PC-3 (cell line): ENCODE measurements at regions not wholly inside any gene's neighbourhood (a gene's known extent, or its start where the extent isn't known, plus 50 kb on each side); places are given as distances from the start of the nearest gene placed in this dataset.

Source experiments
- ATAC-seq: fragments of 200-7000 bp; cut with Tn5 transposase; 2 replicates; pipeline ENCODE4 v1.9.1; 2020; ENCODE audit warnings: mild to moderate bottlenecking, moderate library complexity
- BruUV-seq: library from RNA; stranded (reverse); fragments of 400-500 nt; replicated peaks from 2 replicates; lab custom pipeline; 2021; lab: Mats Ljungman, UMichigan
- CTCF ChIA-PET: fragments of 300-600 bp; sonication (Branson Sonifier 250); formaldehyde crosslinking; loops from one replicate; lab custom pipeline; 2022; ENCODE audit warnings: antibody characterized with exemption; lab: Charles Lee
- POLR2A ChIA-PET: fragments of 300-600 bp; sonication (Branson Sonifier 250); formaldehyde crosslinking; loops from one replicate; lab custom pipeline; 2022; ENCODE audit warnings: antibody characterized with exemption; ENCODE audit not compliant: unreplicated experiment; lab: Charles Lee
- DNase-seq: peaks from one replicate; pipeline ENCODE4 v3.0.0-alpha.2; 2015
- H2AFZ ChIP-seq: fragments of 300-600 bp; sonication (generic); 2 replicates; pipeline ENCODE4 v1.6.0; 2016; ENCODE audit warnings: antibody characterized with exemption, low read length
- H3F3A ChIP-seq: fragments of 300-600 bp; sonication (generic); one replicate; pipeline ENCODE4 v1.6.0; 2017; ENCODE audit warnings: antibody characterized with exemption, low read length, control low read depth, mild to moderate bottlenecking; ENCODE audit not compliant: unreplicated experiment
- H3K27ac ChIP-seq: fragments of 300-600 bp; sonication (generic); 2 replicates; pipeline ENCODE4 v1.5.1; 2016; ENCODE audit warnings: mild to moderate bottlenecking, low read length
- H3K27me3 ChIP-seq: fragments of 300-600 bp; sonication (generic); 2 replicates; pipeline ENCODE4 v1.6.1; 2016; ENCODE audit warnings: low read length, mixed read lengths
- H3K36me3 ChIP-seq: fragments of 300-600 bp; sonication (generic); 2 replicates; pipeline ENCODE4 v1.6.1; 2016; ENCODE audit warnings: low read depth, mixed run types, low read length, mixed read lengths
- H3K4me1 ChIP-seq: fragments of 300-600 bp; sonication (generic); 2 replicates; pipeline ENCODE4 v1.5.1; 2016; ENCODE audit warnings: low read length; ENCODE audit not compliant: insufficient read depth
- H3K4me2 ChIP-seq: fragments of 300-600 bp; sonication (generic); 2 replicates; pipeline ENCODE4 v1.6.0; 2016; ENCODE audit warnings: low read length
- H3K4me3 ChIP-seq: fragments of 300-600 bp; sonication (generic); 2 replicates; pipeline ENCODE4 v1.5.1; 2016; ENCODE audit warnings: mild to moderate bottlenecking, low read length, mixed read lengths
- H3K79me2 ChIP-seq: fragments of 300-600 bp; sonication (generic); 2 replicates; pipeline ENCODE4 v1.6.1; 2017; ENCODE audit warnings: low read length, mixed read lengths
- H3K9ac ChIP-seq: fragments of 300-600 bp; sonication (generic); 2 replicates; pipeline ENCODE4 v1.6.0; 2016; ENCODE audit warnings: mild to moderate bottlenecking, low read length
- H3K9me2 ChIP-seq: fragments of 300-600 bp; sonication (generic); replicated peaks from 2 replicates; pipeline ENCODE4 v1.6.1; 2016; ENCODE audit warnings: mixed run types, low read length, mixed read lengths
- H3K9me3 ChIP-seq: fragments of 300-600 bp; sonication (generic); 2 replicates; pipeline ENCODE4 v1.6.1; 2016; ENCODE audit warnings: low read length, mixed read lengths
- H4K20me1 ChIP-seq: fragments of 300-600 bp; sonication (generic); 2 replicates; pipeline ENCODE4 v1.6.1; 2016; ENCODE audit warnings: low read length, mixed read lengths
- CTCF ChIP-seq: fragments of 300-600 bp; sonication (generic); conservative IDR thresholded peaks from 2 replicates; pipeline ENCODE4 v1.5.1; 2017; ENCODE audit warnings: antibody characterized with exemption, low read depth, mild to moderate bottlenecking, low read length
- EZH2 ChIP-seq: fragments of 300-600 bp; sonication (generic); IDR thresholded peaks from one replicate; pipeline ENCODE4 v1.6.1; 2017; ENCODE audit warnings: antibody characterized with exemption, mild to moderate bottlenecking, low read length; ENCODE audit not compliant: unreplicated experiment
- EZH2phosphoT487 ChIP-seq: fragments of 300-600 bp; sonication (generic); IDR thresholded peaks from 2 replicates; pipeline ENCODE4 v1.6.1; 2018; ENCODE audit warnings: mild to moderate bottlenecking, antibody characterized with exemption, low read length, borderline replicate concordance
- intact Hi-C: fragments of 100-400 bp; cut with micrococcal nuclease; formaldehyde crosslinking; loops from 2 replicates; pipeline ENCODE4 v1.9.0; 2023

- Histone ChIP-seq H3K4me2 (no peak overlapping the region), H4K20me1 (no peaks in the 10 kb centered on the region)
- peak; percentile 39 for DNase-seq
These were observed 71.5 kb upstream of the IFNGR1 start for GRCh38 chr6:137290601-137291261.

GRCh38 chr6:137286916-137287315 is 67.7 kb upstream of the IFNGR1 start:
- intact Hi-C loops: no loop called here
- TF ChIP-seq EZH2phosphoT487 (no peak), CTCF (no peak), EZH2 (no peak)
- no peak for ATAC-seq
- ChIA-PET CTCF (no interaction called here), POLR2A (no interaction called here)
- Histone ChIP-seq H2AFZ (no peak overlapping the region), H3K9me3 (no peaks in the 10 kb centered on the region), H3K36me3 (no peaks in the 10 kb centered on the region), H4K20me1 (no peaks in the 10 kb centered on the region), H3K9ac (no peak overlapping the region), H3K27ac (no peak overlapping the region), H3K27me3 (no peaks in the 10 kb centered on the region), H3K4me2 (no peak overlapping the region), H3K4me3 (no peak overlapping the region), H3K9me2 (no peaks in the 10 kb centered on the region), H3K79me2 (no peaks in the 10 kb centered on the region), H3F3A (no peaks in the 10 kb centered on the region), H3K4me1 (peaks cover 25% of the 10 kb centered on the region)
- no TSS peak for BruUV-seq
- DNase-seq: no peak

More at GRCh38 chr6:137290601-137291261, 71.5 kb upstream of the IFNGR1 start:
- peak; percentile 53 for ATAC-seq
- Histone ChIP-seq H3F3A (no peaks in the 10 kb centered on the region), H3K79me2 (no peaks in the 10 kb centered on the region), H2AFZ (no peak overlapping the region), H3K4me3 (no peak overlapping the region), H3K27me3 (no peaks in the 10 kb centered on the region), H3K36me3 (no peaks in the 10 kb centered on the region), H3K27ac (no peak overlapping the region), H3K9me3 (no peaks in the 10 kb centered on the region), H3K9ac (no peak overlapping the region), H3K9me2 (no peaks in the 10 kb centered on the region), H3K4me1 (peaks cover 6% of the 10 kb centered on the region; the same call in 1 of the 2 replicates)
- intact Hi-C loops: no loop called here
- ChIA-PET CTCF (no interaction called here), POLR2A (no interaction called here)
- BruUV-seq: no TSS peak
- no peak for TF ChIP-seq CTCF
- TF ChIP-seq EZH2: no peak
- no peak for TF ChIP-seq EZH2phosphoT487

- ChIA-PET CTCF (no interaction called here), POLR2A (no interaction called here)
- H3K4me2 ChIP-seq: no peak overlapping the region
- DNase-seq (no peak), ATAC-seq (no peak)
- no peaks in the 10 kb centered on the region for H4K20me1 ChIP-seq
- no peaks in the 10 kb centered on the region for H3F3A ChIP-seq
- H3K79me2 ChIP-seq: no peaks in the 10 kb centered on the region
- no peak overlapping the region for H3K27ac ChIP-seq
- no peak for TF ChIP-seq CTCF
- TF ChIP-seq EZH2phosphoT487: no peak
- TF ChIP-seq EZH2: no peak
- H3K4me3 ChIP-seq: no peak overlapping the region
- intact Hi-C loops: no loop called here
- H3K9me2 ChIP-seq: no peaks in the 10 kb centered on the region
- H3K4me1 ChIP-seq: peaks cover 25% of the 10 kb centered on the region
- no peaks in the 10 kb centered on the region for H3K27me3 ChIP-seq
- no peak overlapping the region for H3K9ac ChIP-seq
- H3K9me3 ChIP-seq: no peaks in the 10 kb centered on the region
- H3K36me3 ChIP-seq: no peaks in the 10 kb centered on the region
- no peak overlapping the region for H2AFZ ChIP-seq
- BruUV-seq: no TSS peak
These were observed 67.2 kb upstream of the IFNGR1 start for GRCh38 chr6:137286368-137286767.
